ENCODE measurements at regions not wholly inside any gene's neighbourhood (a gene's known extent, or its start where the extent isn't known, plus 50 kb on each side); places are given as distances from the start of the nearest gene placed in this dataset.

DNA sequence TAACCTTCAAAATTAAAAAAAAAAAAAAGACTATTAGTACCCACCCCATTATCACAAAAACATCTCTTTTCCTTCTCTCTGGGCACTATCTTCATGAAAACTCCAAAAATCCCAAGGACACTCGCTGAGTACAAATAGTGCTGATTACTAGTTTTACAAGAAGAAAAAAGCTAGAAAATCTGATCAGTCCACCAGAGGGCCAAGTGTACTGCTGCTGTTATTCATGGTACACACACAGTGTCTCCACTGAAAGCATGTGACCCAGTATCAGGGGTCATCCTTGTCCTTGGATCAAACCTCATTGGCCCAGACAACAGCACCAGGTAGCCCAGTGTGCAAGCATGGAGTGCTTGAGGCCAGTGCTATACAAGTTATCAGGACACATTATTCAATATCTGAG lies 382.7 kb upstream of the KLHL29 start:
- H3K4me3 ChIP-seq = no peak overlapping the region
- no peaks in the 10 kb centered on the region for H3K79me2 ChIP-seq (ENCODE audit: low read depth)
- no peaks in the 10 kb centered on the region for H4K20me1 ChIP-seq (ENCODE audit: low read depth)
- H3K4me3 Mint-ChIP-seq = no peak overlapping the region
- H2AFZ ChIP-seq (replicated peaks) = no peak overlapping the region
- H3K27me3 Mint-ChIP-seq (ENCODE audit: insufficient read depth, low read depth) = no peaks in the 10 kb centered on the region
- no peaks in the 10 kb centered on the region for H3K27me3 ChIP-seq
- H3K27ac ChIP-seq = no peak overlapping the region
- H3F3A ChIP-seq (ENCODE audit: low read depth) = no peaks in the 10 kb centered on the region
- H3K9me3 ChIP-seq (ENCODE audit: low read depth) = no peaks in the 10 kb centered on the region
- peak; percentile 18 for TF ChIP-seq CTCF (IDR thresholded peaks at IDR 0.05)
- no peak for TF ChIP-seq EZH2phosphoT487 (IDR thresholded peaks at IDR 0.05)
- no peaks in the 10 kb centered on the region for H3K36me3 Mint-ChIP-seq
- H3K9ac ChIP-seq = no peak overlapping the region
- H3K36me3 ChIP-seq = no peaks in the 10 kb centered on the region
- H3K9me3 Mint-ChIP-seq = no peaks in the 10 kb centered on the region
- no peak overlapping the region for H3K4me2 ChIP-seq
- H3K4me1 Mint-ChIP-seq = peaks cover 2% of the 10 kb centered on the region
- H3K4me1 ChIP-seq = no peaks in the 10 kb centered on the region
- no peak for DNase-seq (ENCODE audit: low spot score)
- no peak overlapping the region for H3K27ac Mint-ChIP-seq

- H3F3A ChIP-seq (ENCODE audit: low read depth) = no peaks in the 10 kb centered on the region
- TF ChIP-seq CTCF (IDR thresholded peaks at IDR 0.05) (no peak), EZH2phosphoT487 (IDR thresholded peaks at IDR 0.05) (no peak), EZH2 (IDR thresholded peaks at IDR 0.05) (no peak)
- H3K4me3 Mint-ChIP-seq = no peak overlapping the region
- H3K36me3 ChIP-seq = no peaks in the 10 kb centered on the region
- no peaks in the 10 kb centered on the region for H3K9me3 ChIP-seq (ENCODE audit: low read depth)
- H3K9ac ChIP-seq = no peak overlapping the region
- no peaks in the 10 kb centered on the region for H3K27me3 ChIP-seq
- H4K20me1 ChIP-seq (ENCODE audit: low read depth) = no peaks in the 10 kb centered on the region
- H3K36me3 Mint-ChIP-seq = no peaks in the 10 kb centered on the region
- H3K4me3 ChIP-seq = no peak overlapping the region
- H3K27ac ChIP-seq = no peak overlapping the region
- H3K79me2 ChIP-seq (ENCODE audit: low read depth) = no peaks in the 10 kb centered on the region
- H2AFZ ChIP-seq (replicated peaks) = no peak overlapping the region
- no peaks in the 10 kb centered on the region for H3K4me1 ChIP-seq
- H3K9me3 Mint-ChIP-seq = no peaks in the 10 kb centered on the region
- H3K4me2 ChIP-seq = no peak overlapping the region
- H3K27ac Mint-ChIP-seq = no peak overlapping the region
- H3K4me1 Mint-ChIP-seq = peaks cover 4% of the 10 kb centered on the region
- DNase-seq (ENCODE audit: low spot score) = no peak
- no peaks in the 10 kb centered on the region for H3K27me3 Mint-ChIP-seq (ENCODE audit: insufficient read depth, low read depth)
Measured at GRCh38 chr2:23005469-23005868, 379.5 kb upstream of the KLHL29 start.

DNA sequence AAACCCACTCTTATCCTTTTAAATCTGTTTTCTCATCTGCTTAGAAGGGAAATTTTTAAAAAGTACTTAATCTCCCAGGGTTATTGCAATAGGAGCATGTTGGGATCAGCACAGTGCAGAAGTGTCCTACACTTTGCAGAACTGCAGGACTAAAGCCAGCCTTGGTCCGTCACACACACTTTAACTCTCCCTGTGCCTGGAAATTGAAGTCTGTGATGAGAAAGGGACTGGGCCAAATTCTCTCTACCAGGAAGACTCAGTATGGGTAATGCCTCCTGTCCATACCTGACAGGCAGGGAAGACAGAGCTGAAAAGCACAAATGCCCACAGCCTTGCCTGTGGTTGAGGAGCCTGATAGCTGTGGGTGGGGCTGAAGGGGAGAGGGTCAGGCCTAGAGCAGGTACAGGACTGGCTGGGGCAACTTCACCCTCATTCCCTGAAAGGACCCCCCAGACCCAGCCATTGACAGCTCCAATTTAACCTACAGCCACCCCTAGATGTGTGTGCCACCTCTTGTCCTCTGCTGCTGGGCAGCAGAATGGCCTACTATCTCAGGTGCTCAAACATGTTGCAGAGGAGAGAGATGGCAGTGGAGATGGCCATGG lies 377.2 kb upstream of the KLHL29 start:
- H3K4me2 ChIP-seq = no peak overlapping the region
- no peaks in the 10 kb centered on the region for H3K4me1 ChIP-seq
- H3K36me3 ChIP-seq = no peaks in the 10 kb centered on the region
- H3K4me1 Mint-ChIP-seq = peaks cover 4% of the 10 kb centered on the region
- H3K27me3 ChIP-seq = no peaks in the 10 kb centered on the region
- no peak for TF ChIP-seq EZH2 (IDR thresholded peaks at IDR 0.05)
- TF ChIP-seq CTCF (IDR thresholded peaks at IDR 0.05) = no peak
- no peak overlapping the region for H3K4me3 Mint-ChIP-seq
- no peak for DNase-seq (ENCODE audit: low spot score)
- no peaks in the 10 kb centered on the region for H4K20me1 ChIP-seq (ENCODE audit: low read depth)
- H3K9me3 ChIP-seq (ENCODE audit: low read depth) = no peaks in the 10 kb centered on the region
- H3K27ac Mint-ChIP-seq = no peak overlapping the region
- H3K36me3 Mint-ChIP-seq = no peaks in the 10 kb centered on the region
- H3K4me3 ChIP-seq = no peak overlapping the region
- H3F3A ChIP-seq (ENCODE audit: low read depth) = no peaks in the 10 kb centered on the region
- no peak overlapping the region for H3K9ac ChIP-seq
- no peak overlapping the region for H2AFZ ChIP-seq (replicated peaks)
- no peaks in the 10 kb centered on the region for H3K9me3 Mint-ChIP-seq
- no peaks in the 10 kb centered on the region for H3K79me2 ChIP-seq (ENCODE audit: low read depth)
- H3K27me3 Mint-ChIP-seq (ENCODE audit: insufficient read depth, low read depth) = no peaks in the 10 kb centered on the region
- no peak overlapping the region for H3K27ac ChIP-seq
